T-cell (primary cell): ENCODE measurements at regions not wholly inside any gene's neighbourhood (a gene's known extent, or its start where the extent isn't known, plus 50 kb on each side); places are given as distances from the start of the nearest gene placed in this dataset.

ENCODE experiments used
- ATAC-seq, 4 experiments: fragments of 200-7000 bp in 3 of 4; fragments of 150-1000 bp in 1 of 4; cut with Tn5 transposase; replicated peaks in 1 of 4; 1 replicate in 3 of 4; 2 replicates in 1 of 4; pipeline ENCODE4 v1.10.0; 2021; ENCODE audit warnings: moderate library complexity in 3 of 4, mild to moderate bottlenecking in 2 of 4, moderate number of reproducible peaks in 1 of 4
- CTCF ChIA-PET, 2 donors: fragments of 300-600 bp; sonication (Branson Sonifier 250); formaldehyde crosslinking; loops; one replicate each; lab custom pipeline; 2022; ENCODE audit warnings: antibody characterized with exemption in 2 of 2; lab: Charles Lee
- POLR2A ChIA-PET, 2 donors: fragments of 300-600 bp; sonication (Branson Sonifier 250); formaldehyde crosslinking; loops; one replicate each; lab custom pipeline; 2022; ENCODE audit warnings: antibody characterized with exemption in 2 of 2; lab: Charles Lee
- DNase-seq, 35 experiments: peaks; one replicate each; pipeline versions ENCODE4 v3.0.0 to v3.0.0-alpha.2; 2013 to 2023
- H3K27ac ChIP-seq: one replicate; pipeline ENCODE4 v1.5.1; 2013; ENCODE audit warnings: low read length
- H3K27me3 ChIP-seq, 2 experiments: replicated peaks in 1 of 2; 1 replicate in 1 of 2; 2 replicates in 1 of 2; pipeline versions ENCODE4 v1.6.1 to v1.7.0; 2013; ENCODE audit warnings: low read length in 1 of 2, mixed read lengths in 1 of 2; ENCODE audit not compliant: control insufficient read depth in 2 of 2, insufficient read depth in 2 of 2; ENCODE audit errors: extremely low read depth in 1 of 2
- H3K36me3 ChIP-seq, 2 donors: 1 replicate in 1 of 2; 2 replicates in 1 of 2; pipeline versions ENCODE4 v1.6.1 to v1.7.0; 2013; ENCODE audit warnings: low read length in 1 of 2; ENCODE audit not compliant: control insufficient read depth in 2 of 2, insufficient read depth in 1 of 2; ENCODE audit errors: extremely low read depth in 1 of 2
- H3K4me1 ChIP-seq, 2 experiments: 1 replicate in 1 of 2; 2 replicates in 1 of 2; pipeline versions ENCODE4 v1.6.1 to v1.7.0; 2013; ENCODE audit warnings: low read length in 2 of 2, mixed read lengths in 1 of 2; ENCODE audit not compliant: insufficient read depth in 2 of 2, control insufficient read depth in 1 of 2; ENCODE audit errors: extremely low read depth in 1 of 2
- H3K4me3 ChIP-seq, 2 donors: 1 replicate in 1 of 2; 2 replicates in 1 of 2; pipeline versions ENCODE4 v1.5.1 to v1.7.0; 2013; ENCODE audit warnings: mild to moderate bottlenecking in 2 of 2, low read length in 1 of 2, moderate library complexity in 1 of 2; ENCODE audit not compliant: control insufficient read depth in 1 of 2; ENCODE audit errors: extremely low read depth in 1 of 2
- H3K9me3 ChIP-seq: 2 replicates; pipeline ENCODE4 v1.7.0; 2013
- H3K27ac Mint-ChIP-seq, 2 donors: one replicate each; pipeline ENCODE4 v1.8.0; 2020 to 2021; ENCODE audit warnings: mild to moderate bottlenecking in 2 of 2, mixed read lengths in 2 of 2
- H3K27me3 Mint-ChIP-seq, 2 donors: one replicate each; pipeline ENCODE4 v1.8.0; 2021 to 2022; ENCODE audit warnings: mixed read lengths in 2 of 2
- H3K36me3 Mint-ChIP-seq: one replicate; pipeline ENCODE4 v1.8.0; 2021; ENCODE audit warnings: mixed read lengths
- H3K4me1 Mint-ChIP-seq, 3 donors: one replicate each; pipeline ENCODE4 v1.8.0; 2020 to 2022; ENCODE audit warnings: mixed read lengths in 3 of 3, mild to moderate bottlenecking in 1 of 3
- H3K4me3 Mint-ChIP-seq, 3 donors: one replicate each; pipeline ENCODE4 v1.8.0; 2020 to 2022; ENCODE audit warnings: mild to moderate bottlenecking in 3 of 3, mixed read lengths in 3 of 3, moderate library complexity in 3 of 3
- H3K9me3 Mint-ChIP-seq, 3 donors: one replicate each; pipeline ENCODE4 v1.8.0; 2020 to 2022; ENCODE audit warnings: mixed read lengths in 3 of 3
- WGBS: methylation state at CpG from one replicate; pipeline ENCODE4 v1.1.5; 2013; ENCODE audit warnings: missing lambda C conversion rate; ENCODE audit not compliant: insufficient coverage; 5-methylcytosine and 5-hydroxymethylcytosine counted together

GRCh38 chr9:13688223-13688989, 408.9 kb upstream of the MPDZ start:
- Histone ChIP-seq H3K27ac (no peak overlapping the region), H3K4me3 (no peak overlapping the region), H3K36me3 (no peaks in the 10 kb centered on the region), H3K9me3 (no peaks in the 10 kb centered on the region), H3K27me3 (no peaks in the 10 kb centered on the region), H3K4me1 (no peaks in the 10 kb centered on the region)
- Mint-ChIP-seq H3K36me3 (no peaks in the 10 kb centered on the region), H3K27me3 (no peaks in the 10 kb centered on the region), H3K9me3 (peaks cover under 1 to 18% (median 12%) of the 10 kb centered on the region in 3 donors), H3K4me3 (no peak overlapping the region), H3K27ac (no peak overlapping the region), H3K4me1 (no peaks in the 10 kb centered on the region)
- WGBS = 60% methylated on average over 3 of the region's 4 CpGs
- no peak for ATAC-seq
- POLR2A ChIA-PET = interaction anchor here in 1 of 2 donors (0.7 kb wide), 1 partner anchor 224 kb away, joined by 3 read pairs; no protein-coding TSS in a partner anchor
- no peak for DNase-seq
- CTCF ChIA-PET = no interaction called here

GRCh38 chr9:13684656-13685055, 405.2 kb upstream of the MPDZ start:
- Histone ChIP-seq H3K27ac (no peak overlapping the region), H3K4me3 (no peak overlapping the region), H3K4me1 (no peaks in the 10 kb centered on the region), H3K27me3 (no peaks in the 10 kb centered on the region), H3K36me3 (no peaks in the 10 kb centered on the region), H3K9me3 (peaks cover 3% of the 10 kb centered on the region)
- H3K27me3 Mint-ChIP-seq = no peaks in the 10 kb centered on the region
- ChIA-PET POLR2A (no interaction called here), CTCF (no interaction called here)
- no peak overlapping the region for H3K4me3 Mint-ChIP-seq
- no peak for ATAC-seq
- H3K27ac Mint-ChIP-seq = no peak overlapping the region
- WGBS = no CpG with 5 or more reads among the region's 2 CpGs
- peaks cover 2 to 8% (median 7%) of the 10 kb centered on the region in 3 donors for H3K9me3 Mint-ChIP-seq
- no peaks in the 10 kb centered on the region for H3K4me1 Mint-ChIP-seq
- H3K36me3 Mint-ChIP-seq = no peaks in the 10 kb centered on the region
- no peak for DNase-seq

- no peaks in the 10 kb centered on the region for H3K36me3 ChIP-seq
- no peak overlapping the region for H3K27ac ChIP-seq
- no peaks in the 10 kb centered on the region for H3K27me3 ChIP-seq
- ATAC-seq (no peak), DNase-seq (no peak)
- H3K36me3 Mint-ChIP-seq = no peaks in the 10 kb centered on the region
- POLR2A ChIA-PET = no interaction called here
- CTCF ChIA-PET = interaction anchor here in 1 of 2 donors (0.5 kb wide), 1 partner anchor 48 kb away, joined by 7 read pairs; no protein-coding TSS in a partner anchor
- no peak overlapping the region for H3K27ac Mint-ChIP-seq
- H3K9me3 Mint-ChIP-seq = peaks cover 10 to 18% (median 11%) of the 10 kb centered on the region in 3 donors
- no peaks in the 10 kb centered on the region for H3K27me3 Mint-ChIP-seq
- H3K4me1 ChIP-seq = no peaks in the 10 kb centered on the region
- no CpG with 5 or more reads among the region's 1 CpG for WGBS
- H3K4me1 Mint-ChIP-seq = no peaks in the 10 kb centered on the region
- H3K9me3 ChIP-seq = peaks cover 3% of the 10 kb centered on the region
- H3K4me3 ChIP-seq = no peak overlapping the region
- no peak overlapping the region for H3K4me3 Mint-ChIP-seq
Observed at GRCh38 chr9:13677801-13678200, 398.3 kb upstream of the MPDZ start.

- peaks cover 8 to 18% (median 11%) of the 10 kb centered on the region in 3 donors for H3K9me3 Mint-ChIP-seq
- Histone ChIP-seq H3K36me3 (no peaks in the 10 kb centered on the region), H3K27ac (no peak overlapping the region), H3K9me3 (no peaks in the 10 kb centered on the region), H3K27me3 (no peaks in the 10 kb centered on the region), H3K4me3 (no peak overlapping the region), H3K4me1 (no peaks in the 10 kb centered on the region)
- ATAC-seq (no peak), DNase-seq (no peak)
- H3K27ac Mint-ChIP-seq = no peak overlapping the region
- CTCF ChIA-PET = no interaction called here
- no peaks in the 10 kb centered on the region for H3K4me1 Mint-ChIP-seq
- WGBS = 65% methylated on average over 2 of the region's 2 CpGs
- H3K27me3 Mint-ChIP-seq = no peaks in the 10 kb centered on the region
- no peak overlapping the region for H3K4me3 Mint-ChIP-seq
- no peaks in the 10 kb centered on the region for H3K36me3 Mint-ChIP-seq
- POLR2A ChIA-PET = no interaction called here
Observed at GRCh38 chr9:13675638-13676000, 396.1 kb upstream of the MPDZ start.

GRCh38 chr9:13674926-13675637, 395.6 kb upstream of the MPDZ start:
- ChIA-PET POLR2A (no interaction called here), CTCF (no interaction called here)
- no peaks in the 10 kb centered on the region for H3K27me3 Mint-ChIP-seq
- no peaks in the 10 kb centered on the region for H3K9me3 ChIP-seq
- 71% methylated on average over 4 of the region's 7 CpGs for WGBS
- H3K9me3 Mint-ChIP-seq = peaks cover 8 to 18% (median 11%) of the 10 kb centered on the region in 3 donors
- ATAC-seq (no peak), DNase-seq (no peak)
- H3K4me3 Mint-ChIP-seq = no peak overlapping the region
- H3K27me3 ChIP-seq = no peaks in the 10 kb centered on the region
- no peaks in the 10 kb centered on the region for H3K36me3 ChIP-seq
- no peaks in the 10 kb centered on the region for H3K4me1 ChIP-seq
- H3K27ac Mint-ChIP-seq = no peak overlapping the region
- no peak overlapping the region for H3K4me3 ChIP-seq
- H3K4me1 Mint-ChIP-seq = no peaks in the 10 kb centered on the region
- no peak overlapping the region for H3K27ac ChIP-seq
- no peaks in the 10 kb centered on the region for H3K36me3 Mint-ChIP-seq

GRCh38 chr9:13673348-13673747, 393.9 kb upstream of the MPDZ start:
- POLR2A ChIA-PET = no interaction called here
- Histone ChIP-seq H3K27ac (no peak overlapping the region), H3K4me1 (no peaks in the 10 kb centered on the region), H3K9me3 (no peaks in the 10 kb centered on the region), H3K27me3 (no peaks in the 10 kb centered on the region), H3K36me3 (no peaks in the 10 kb centered on the region), H3K4me3 (no peak overlapping the region)
- Mint-ChIP-seq H3K4me3 (no peak overlapping the region), H3K4me1 (no peaks in the 10 kb centered on the region), H3K27me3 (no peaks in the 10 kb centered on the region), H3K27ac (no peak overlapping the region), H3K36me3 (no peaks in the 10 kb centered on the region), H3K9me3 (peaks cover 8 to 24% (median 17%) of the 10 kb centered on the region in 3 donors)
- CTCF ChIA-PET = no interaction called here
- DNase-seq (no peak), ATAC-seq (no peak)
- WGBS = no CpG with 5 or more reads among the region's 3 CpGs
